Hematopoietic multipotent progenitor cell treated with erythropoietin and hydrocortisone succinate and interleukin-3 and kit ligand, for 6 days (in vitro differentiated cells): ENCODE measurements at regions not wholly inside any gene's neighbourhood (a gene's known extent, or its start where the extent isn't known, plus 50 kb on each side); places are given as distances from the start of the nearest gene placed in this dataset.
"Not testable (repeated sequence)": the region's sequence is repeated elsewhere in the genome, so short reads cannot be mapped to it uniquely, and the experiment has no call there.

Experiments used
- DNase-seq: peaks from one replicate; pipeline ENCODE4 v3.0.0-alpha.2; 2015

- DNase-seq: no peak
These were observed 285.1 kb upstream of the MAGEB18 start for GRCh38 chrX:25853002-25853479.

GRCh38 chrX:25858273-25858880 is 279.8 kb upstream of the MAGEB18 start:
- no peak for DNase-seq

GRCh38 chrX:25860322-25860721 is 277.8 kb upstream of the MAGEB18 start:
- no peak for DNase-seq

GRCh38 chrX:25869761-25870160 is 268.4 kb upstream of the MAGEB18 start:
- DNase-seq: no peak

GRCh38 chrX:25872786-25873185 is 265.4 kb upstream of the MAGEB18 start:
- DNase-seq: no peak

DNA sequence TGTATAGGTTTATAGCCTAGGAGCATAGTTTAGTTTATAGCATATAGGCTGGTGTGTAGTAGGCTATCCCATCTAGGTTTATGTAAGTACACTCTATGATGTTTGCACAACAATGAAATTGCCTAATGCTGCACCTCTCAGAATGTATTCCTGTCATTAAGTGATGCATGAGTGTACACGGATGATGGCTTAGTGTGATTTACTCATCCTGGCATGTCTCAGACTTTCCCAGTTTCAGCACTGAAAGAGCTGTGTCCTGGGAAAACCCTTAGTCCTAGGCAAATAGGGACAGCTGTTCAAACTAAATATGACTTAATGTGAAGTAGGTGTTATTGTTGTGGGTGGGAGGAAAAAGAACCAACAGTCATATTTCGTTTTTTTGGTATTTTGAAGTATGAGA is 264.9 kb upstream of the MAGEB18 start:
- DNase-seq: no peak

- no peak for DNase-seq
These were observed 259.3 kb upstream of the MAGEB18 start for GRCh38 chrX:25878806-25879205.

- DNase-seq: not testable (repeated sequence)
These were observed 255.6 kb upstream of the MAGEB18 start for GRCh38 chrX:25882503-25882902.

DNA sequence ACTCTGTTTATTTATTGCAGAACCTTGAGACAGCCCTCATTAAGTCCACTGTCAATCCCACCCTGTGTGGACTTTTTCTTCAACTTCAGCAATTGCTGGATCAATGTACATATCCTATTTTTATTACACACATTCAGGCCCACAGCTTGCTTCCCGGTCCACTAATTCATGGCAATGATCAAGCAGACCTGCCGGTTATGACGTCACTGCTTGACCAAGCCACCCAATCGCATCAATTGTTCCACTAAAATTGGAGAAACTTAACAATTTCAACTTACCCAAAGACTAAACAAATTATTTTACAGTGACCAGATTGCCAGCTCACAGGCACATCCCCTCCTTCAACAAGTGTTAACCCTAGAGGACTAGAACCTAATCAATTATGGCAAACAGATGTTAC is 240.4 kb upstream of the MAGEB18 start:
- DNase-seq: no peak

DNA sequence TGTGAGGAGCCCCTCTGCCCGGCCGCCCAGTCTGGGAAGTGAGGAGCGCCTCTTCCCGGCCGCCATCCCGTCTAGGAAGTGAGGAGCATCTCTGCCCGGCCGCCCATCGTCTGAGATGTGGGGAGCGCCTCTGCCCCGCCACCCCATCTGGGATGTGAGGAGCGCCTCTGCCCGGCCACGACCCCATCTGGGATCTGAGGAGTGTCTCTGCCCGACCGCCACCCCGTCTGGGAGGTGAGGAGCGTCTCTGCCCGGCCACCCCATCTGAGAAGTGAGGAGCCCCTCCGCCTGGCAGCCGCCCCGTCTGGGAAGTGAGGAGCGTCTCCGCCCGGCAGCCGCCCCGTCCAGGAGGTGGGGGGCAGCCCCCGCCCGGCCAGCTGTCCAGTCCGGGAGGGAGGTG is 232.4 kb upstream of the MAGEB18 start:
- DNase-seq: not testable (repeated sequence)

- DNase-seq: no peak
These were observed 212.2 kb upstream of the MAGEB18 start for GRCh38 chrX:25925946-25926345.

DNA sequence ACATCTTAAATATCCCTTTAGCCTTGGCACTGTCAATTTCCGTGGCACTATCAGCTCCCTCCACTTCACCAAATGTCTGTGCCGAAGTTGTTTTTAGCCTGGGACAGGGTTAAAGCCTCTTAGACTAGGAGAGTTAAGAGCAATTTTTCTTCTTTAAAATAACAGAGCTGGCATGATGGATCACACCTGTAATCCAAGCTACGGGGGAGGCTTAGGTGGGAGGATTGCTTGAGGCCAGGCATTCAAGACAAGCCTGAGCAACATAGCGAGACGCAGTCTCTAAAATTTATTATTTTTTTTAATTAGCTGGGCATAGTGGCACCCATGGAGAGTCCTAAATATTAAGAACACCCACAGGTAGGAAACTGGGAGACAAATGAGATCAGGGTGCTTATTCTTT is 209.8 kb upstream of the MAGEB18 start:
- no peak for DNase-seq

DNA sequence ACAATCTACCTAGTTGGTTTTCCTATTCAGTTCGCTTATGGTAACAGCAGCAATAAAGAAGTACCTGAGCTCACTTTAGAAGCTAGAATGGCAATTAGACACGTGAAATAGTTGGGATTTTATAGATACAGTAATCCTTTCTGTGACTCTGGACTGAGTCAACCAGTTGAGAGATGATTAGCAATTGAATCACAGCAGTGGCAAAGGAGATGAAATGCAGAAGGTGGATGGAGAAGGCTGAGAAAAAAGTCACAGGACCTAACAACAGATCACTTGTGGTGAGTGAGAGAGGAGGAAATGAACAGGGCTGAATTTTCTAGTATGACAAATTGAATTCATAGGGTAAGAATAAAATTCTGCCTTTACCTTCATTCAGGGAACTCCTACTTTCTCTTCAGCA is 197.1 kb upstream of the MAGEB18 start:
- DNase-seq: no peak

DNA sequence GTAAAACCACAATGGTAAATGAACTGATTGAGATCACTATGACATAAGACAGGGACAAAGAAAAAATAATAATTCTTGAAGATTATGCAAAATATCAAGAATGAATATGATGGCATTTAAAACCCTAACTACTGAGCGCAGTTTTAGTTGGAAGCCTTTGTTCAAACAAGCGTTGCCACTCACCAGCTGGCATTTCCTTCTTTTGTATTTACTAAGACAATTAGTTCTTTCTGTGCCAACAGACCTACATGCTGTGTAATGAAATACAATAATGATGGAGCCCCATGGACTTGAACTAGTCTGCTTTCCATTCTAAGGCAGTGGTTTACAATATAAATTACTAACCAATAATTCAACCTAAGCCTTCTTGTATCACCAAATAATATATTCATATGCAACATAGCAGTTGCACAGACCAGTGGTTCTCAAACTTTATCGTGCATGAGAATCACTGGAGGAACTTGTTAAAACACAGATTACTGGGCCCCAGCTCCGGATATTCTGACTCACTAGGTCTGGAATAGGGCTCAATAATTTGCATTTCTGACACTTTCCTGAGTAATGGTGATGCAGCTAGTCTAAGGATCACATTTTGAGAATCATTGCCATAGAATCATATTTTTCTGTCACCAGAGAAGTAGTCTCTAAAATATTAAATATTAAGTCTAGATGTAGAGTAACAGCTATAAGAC is 196.4 kb upstream of the MAGEB18 start:
- DNase-seq: no peak

DNA sequence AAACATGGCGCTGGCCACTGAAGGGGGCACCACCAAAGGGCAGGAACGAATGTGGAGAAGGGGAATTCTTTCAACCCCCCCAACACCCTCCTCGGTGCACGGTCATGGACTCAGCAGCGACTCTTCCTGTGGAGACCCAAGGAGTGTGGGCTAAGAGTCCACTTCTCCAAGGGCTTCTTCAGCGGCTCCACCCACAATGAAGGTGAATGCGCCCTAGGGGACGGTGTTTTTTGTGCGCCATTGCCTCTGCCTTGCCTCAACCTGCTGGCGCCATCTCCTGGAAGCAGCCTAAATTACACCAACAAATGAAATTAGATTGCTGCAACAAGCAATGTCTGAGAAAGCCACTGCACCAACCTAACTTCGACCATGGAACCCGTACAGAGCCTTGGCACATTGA is 169.2 kb upstream of the MAGEB18 start:
- DNase-seq: peak; percentile 3

DNA sequence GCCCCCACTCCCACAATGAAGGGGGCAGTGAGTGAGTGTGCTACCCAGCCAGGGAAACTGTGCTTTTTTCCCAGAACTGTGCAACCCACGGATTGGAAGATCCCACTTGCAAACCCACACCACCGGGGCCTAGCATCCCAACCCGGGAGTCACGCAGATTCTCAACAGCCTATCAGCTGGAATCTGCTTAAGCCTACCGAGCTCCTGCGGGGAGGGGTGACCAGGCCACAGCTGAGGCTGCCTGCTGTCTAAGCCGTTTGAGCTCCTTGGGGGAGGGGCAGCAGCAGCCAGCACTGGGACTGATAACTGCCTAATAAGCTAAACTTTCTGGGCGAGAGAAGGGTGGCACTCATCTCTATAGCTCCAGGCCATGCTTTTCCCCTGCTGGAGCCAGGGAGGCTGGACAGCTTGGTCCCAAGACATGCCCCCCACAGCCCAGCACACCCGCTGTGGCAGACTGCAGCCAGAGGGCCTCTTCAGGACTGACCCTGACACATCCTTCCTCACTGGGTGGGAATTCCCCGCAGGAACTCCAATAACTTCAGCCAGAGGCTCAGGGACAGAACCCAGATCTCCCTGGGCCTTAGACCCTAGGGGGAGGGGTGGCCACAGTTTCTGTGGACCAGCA is 161.3 kb upstream of the MAGEB18 start:
- DNase-seq: no peak

DNA sequence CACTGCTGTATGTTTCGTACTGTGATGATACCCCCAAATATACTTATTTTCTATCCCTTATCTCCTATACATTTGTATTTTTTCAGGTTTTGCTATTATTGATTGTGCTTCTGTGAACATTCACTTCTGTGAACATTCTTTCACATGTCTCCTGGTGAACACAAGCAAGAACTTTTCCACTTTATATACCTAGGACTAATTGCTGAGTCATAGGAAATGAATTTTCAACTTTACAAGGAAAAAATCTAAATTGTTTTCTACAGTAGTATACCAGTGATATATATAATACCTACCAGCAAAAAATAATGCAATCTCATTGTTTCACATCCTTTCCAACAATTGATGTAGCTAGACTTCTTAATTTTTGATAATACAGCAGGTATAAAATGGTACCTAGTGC is 139.5 kb upstream of the MAGEB18 start:
- DNase-seq: no peak

GRCh38 chrX:26007462-26007861 is 130.7 kb upstream of the MAGEB18 start:
- no peak for DNase-seq

DNA sequence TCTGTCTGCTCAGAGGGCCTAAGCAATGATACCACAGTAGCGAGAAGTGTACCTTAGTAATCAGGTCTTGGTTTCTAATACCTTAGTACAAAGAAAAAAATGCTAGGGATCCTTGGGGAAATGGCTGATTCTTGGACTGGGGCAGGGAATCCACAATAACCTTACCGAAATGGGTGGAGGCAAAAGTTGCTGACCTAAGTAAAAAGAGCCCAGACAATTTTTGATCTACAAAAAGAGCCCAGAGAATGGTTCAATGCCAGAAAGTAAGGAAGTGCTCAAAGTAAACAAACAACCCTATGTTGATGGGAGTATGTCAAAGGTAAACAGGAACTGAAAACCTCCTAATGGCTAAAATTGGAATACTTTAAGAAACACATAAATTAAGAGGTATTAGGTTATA is 130.1 kb upstream of the MAGEB18 start:
- no peak for DNase-seq

GRCh38 chrX:26008691-26009090 is 129.5 kb upstream of the MAGEB18 start:
- no peak for DNase-seq

- DNase-seq: no peak
These were observed 118.8 kb upstream of the MAGEB18 start for GRCh38 chrX:26019386-26019785.

GRCh38 chrX:26026179-26026578 is 112.0 kb upstream of the MAGEB18 start:
- DNase-seq: no peak

GRCh38 chrX:26032111-26032912 is 105.8 kb upstream of the MAGEB18 start:
- no peak for DNase-seq

GRCh38 chrX:26037367-26037766 is 100.8 kb upstream of the MAGEB18 start:
- no peak for DNase-seq
